GM21390 (cell line): ENCODE measurements at regions not wholly inside any gene's neighbourhood (a gene's known extent, or its start where the extent isn't known, plus 50 kb on each side); places are given as distances from the start of the nearest gene placed in this dataset.

Experiments
- ATAC-seq: cut with Tn5 transposase; IDR thresholded peaks from one replicate; pipeline ENCODE4 v1.9.1; 2021; ENCODE audit not compliant: unreplicated experiment

DNA sequence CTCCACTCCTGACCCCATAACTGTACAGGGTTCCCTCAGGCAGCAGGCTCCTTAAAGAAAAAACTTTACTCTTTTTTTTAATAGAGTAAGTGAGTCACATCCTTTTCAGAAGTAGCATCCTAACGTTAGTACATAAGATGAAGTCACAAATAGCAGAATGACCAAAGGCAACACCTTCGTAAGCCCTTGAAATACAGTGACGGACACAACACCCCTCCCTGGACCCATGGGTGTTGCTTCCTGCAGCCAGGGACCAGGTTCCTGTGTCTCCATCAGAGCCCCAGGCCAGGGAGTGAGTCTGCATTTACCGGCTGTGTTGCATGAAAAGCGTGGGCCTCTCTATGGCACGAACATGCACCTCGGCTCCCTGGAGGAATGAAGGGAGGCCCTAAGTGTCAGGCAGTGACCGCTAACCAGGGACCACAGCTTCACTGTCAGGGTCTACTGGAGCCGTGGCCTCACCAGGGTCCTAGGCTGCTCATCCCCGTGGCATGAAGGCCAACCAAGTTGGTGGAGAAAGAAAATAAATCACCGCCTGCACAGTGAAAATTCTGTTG lies 340.0 kb upstream of the SFSWAP start:
- ATAC-seq = no peak

DNA sequence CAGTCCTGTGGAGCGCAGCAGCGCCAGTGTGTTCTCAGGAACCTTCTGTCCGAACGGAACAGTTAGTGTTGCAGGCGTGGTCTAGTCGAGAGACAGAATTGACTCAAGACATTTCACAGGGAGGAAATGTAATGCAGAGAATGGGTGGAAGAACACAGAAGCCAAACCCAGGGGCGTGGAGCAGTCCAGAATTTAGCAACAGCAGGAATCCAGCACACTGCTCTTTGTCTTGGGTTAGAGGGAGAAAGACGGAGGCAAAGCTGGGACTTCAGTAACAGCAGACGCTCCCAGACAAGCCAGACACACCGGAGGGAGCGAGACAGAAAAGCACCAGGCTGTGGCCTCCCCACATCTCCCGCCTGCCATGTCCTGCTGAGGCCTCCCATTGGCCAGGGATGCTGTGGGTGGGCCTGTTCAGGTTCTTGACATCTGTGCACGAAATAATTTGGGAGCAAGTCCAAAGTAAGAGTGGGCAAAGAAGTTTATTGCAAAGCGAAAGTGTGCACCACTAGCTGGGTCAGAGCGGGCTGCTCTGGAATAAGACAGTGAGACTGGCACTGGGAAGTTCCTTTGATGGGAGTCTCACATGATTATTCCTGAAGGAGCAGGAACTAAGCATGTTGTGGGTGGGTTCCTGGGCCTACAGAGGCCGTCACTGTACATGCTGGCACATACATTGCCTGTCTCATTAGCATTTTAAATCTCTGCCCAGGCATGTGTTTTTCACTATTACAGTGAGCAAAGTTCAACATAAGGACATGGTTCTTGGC lies 339.3 kb upstream of the SFSWAP start:
- ATAC-seq = no peak

DNA sequence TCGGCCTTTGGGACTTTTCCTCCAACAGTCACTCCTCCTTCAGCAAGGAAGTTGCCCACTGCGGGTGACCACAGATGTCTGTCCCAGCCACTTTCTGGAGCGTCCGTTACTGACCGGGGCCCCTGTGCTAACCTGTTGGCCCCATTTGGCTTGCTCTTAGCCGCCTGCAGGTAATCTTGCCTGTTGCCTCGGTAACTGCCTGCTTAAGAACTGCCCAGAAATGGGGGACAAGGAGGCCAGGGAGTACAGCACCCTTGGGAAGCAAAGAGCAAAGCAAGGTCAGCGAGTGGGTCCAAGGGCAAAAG lies 338.8 kb upstream of the SFSWAP start:
- ATAC-seq = no peak

DNA sequence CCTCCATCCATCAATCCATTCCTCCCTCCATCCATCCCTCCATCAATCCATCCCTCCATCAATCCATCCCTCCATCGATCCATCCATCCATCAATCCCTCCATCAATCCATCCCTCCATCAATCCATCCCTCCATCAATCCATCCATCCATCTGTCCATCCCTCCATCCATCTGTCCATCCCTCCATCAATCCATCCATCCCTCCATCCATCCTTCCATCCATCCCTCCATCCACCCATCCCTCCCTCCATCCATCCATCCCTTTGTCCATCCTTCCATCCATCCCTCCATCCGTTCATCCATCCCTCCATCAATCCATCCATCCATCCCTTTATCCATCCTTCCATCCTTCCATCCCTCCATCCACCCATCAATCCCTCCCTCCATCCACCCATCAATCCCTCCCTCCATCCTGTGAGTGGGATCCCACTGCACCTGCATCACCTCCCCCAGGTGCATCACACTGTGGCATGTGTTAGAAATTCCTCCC lies 338.1 kb upstream of the SFSWAP start:
- no peak for ATAC-seq

DNA sequence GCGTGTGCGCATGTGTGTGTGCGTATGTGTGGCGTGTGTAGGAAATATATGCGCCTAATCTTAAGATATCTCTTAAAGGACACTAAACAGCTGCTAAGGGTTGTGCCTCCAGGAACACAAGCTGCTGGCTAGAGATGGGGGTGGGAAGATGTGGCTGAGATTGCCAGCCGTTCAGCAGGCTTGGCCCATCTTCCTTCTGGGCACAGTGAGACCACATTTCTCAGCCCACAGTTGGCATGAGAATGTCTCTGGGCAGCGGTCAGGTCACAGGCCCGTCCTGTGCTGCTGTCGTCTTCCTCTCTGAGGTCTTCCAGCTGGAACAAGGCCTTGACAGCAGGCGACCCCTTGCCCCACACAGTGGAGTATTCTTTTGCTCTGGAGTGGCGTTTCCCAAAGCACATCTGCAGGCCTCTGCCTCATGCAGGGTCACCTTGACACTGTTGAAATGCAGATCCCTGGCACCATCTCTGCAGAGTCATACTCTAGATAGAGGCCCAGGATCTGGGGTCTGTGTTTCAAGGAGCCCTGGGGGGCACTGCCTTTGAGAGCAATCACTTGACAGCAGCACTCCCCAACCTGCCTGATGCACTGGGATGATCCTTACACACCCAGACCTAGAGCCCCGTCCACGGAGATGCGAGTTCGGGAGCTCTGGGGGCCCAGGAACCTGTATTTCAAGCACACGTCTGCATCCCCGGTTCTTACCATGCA lies 335.5 kb upstream of the SFSWAP start:
- ATAC-seq = no peak

DNA sequence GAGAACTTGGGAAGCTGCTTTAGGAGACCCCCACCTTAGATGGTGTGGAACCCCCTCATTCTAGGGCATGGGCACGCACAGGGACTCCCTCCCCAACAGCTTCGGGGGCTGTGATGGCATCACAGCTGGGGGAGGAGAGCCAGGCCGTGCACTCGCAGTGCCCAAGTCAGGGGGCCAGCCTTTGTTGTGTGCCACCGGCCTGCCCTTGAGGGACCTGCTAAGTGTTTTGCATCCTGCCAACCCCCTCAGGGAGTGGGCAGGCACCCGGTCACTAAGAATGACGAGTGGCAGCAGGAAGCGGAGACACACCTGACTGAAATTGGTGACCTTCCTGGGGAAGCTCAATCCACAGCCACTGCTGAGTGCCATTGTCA lies 334.9 kb upstream of the SFSWAP start:
- ATAC-seq = no peak

DNA sequence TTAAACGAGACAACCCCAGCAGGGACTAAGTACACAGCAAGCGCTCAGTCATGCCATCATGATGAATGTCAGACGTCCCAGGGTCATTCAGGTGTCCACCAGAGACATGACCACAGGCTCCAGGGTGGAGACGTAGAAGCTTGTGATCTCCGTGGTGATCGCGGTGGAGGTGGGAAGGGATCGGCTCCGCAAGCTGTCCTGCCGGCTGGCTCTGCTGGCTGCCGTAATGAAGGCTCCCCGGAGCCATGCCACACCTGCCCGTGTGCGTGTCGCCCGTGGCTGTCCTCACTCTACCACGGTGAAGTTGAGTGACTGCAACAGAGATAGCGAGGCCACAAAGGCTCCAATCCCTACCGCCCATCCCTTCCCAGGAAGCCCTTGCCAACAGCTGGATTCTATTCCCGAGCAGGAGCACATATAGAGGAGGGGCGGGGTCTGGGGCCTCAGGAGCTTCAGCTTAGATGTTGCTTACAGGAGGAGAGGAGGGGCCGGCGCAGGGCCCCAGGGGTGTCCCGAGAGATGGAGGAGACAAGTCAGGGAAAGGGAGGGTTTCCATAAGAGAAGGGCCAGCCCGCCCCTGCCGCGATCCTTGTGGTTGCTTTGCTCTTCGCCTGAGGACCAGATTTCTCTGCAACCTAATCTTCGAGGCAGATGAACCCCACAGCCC lies 332.6 kb upstream of the SFSWAP start:
- no peak for ATAC-seq

DNA sequence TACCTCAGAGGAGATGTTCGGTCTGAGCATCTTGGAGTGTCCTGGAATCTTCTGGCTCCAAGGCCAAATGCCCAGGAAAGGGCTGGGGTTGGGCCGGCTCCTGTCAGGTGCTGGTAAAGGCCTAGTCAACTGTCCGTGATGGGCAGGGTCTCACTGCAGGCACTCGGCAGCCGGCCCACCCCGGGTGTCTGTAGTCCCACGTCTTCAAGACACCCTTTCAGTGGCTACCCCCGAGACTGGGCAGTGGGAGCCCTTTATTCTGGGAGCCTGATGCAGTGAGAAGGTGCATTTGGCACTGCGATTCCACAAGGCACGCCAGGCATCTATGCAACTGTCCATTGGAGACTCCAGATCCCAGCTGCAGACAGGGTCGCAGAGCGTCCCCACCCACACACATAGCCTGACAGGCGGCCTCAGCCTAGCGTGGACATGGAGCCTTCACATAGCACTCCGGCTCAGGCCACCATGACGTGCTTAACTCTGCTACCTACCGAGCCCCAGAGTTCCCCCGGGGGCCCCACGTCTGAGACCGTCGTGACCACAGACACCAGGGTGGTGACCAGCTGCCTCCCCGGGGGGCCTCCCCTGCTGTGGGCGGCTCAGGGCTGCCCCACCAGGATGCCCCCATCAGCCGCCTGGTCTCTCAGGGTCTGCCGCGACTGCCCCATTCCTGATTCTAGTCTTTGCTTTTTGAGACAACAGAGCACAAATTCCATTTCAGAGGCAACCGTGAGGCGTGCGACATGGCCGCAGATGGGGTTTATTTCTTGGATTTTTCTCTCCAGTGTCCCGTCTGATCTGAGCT lies 331.8 kb upstream of the SFSWAP start:
- ATAC-seq = no peak

DNA sequence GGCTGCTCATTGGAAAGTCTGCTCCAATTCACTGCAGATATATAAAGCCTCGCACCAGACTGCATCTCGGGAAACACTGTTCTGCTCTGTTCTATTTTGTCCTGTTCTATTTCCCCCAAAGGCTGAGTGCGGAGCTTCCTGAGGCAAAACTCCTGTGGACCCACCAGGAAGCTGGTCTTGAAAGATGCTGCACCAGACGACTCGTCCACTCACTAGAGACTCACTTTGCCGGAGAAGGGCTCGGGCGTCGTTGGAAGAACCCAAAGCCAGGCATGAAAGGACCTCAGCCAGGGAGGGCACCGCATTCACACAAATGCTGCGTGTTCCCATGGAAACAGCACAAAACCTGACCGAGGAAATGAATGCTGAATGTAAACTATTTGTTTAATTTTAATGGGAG lies 331.2 kb upstream of the SFSWAP start:
- ATAC-seq = no peak

DNA sequence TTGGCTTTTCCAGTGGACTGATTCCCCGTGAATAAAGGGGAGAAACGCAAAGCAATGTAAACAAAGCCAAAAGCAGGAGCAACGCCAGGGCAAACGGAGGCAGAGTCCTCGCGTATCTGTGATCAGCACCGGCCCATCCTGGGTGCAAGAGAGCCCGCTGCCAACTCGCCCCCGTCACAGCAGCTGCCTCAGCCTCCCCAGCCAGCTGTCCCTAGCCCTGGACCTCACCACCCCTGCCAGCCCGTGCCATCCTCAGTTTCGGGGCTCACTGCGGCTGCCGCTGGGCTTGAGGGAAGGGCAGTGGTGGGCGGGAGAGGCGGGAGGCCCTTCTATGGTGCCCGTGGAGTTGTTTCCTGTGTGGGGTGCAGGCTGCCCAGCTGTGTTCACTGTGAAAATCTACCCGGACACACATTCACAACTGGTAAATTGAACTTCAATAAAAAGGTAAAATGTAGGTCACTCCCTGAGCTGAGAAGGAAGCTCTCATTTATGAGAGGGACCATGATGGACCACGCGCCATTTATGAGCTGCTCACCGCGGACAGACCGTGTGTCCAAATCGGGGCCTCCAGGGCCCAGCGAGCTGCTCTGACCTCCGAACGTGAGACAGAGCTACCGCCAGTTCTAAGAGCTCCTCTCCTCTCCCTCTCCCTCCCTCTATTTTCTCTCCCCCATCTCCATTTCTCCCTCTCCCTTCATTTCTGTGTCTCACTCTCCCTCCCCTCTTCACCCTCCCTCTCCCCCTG lies 330.5 kb upstream of the SFSWAP start:
- no peak for ATAC-seq

DNA sequence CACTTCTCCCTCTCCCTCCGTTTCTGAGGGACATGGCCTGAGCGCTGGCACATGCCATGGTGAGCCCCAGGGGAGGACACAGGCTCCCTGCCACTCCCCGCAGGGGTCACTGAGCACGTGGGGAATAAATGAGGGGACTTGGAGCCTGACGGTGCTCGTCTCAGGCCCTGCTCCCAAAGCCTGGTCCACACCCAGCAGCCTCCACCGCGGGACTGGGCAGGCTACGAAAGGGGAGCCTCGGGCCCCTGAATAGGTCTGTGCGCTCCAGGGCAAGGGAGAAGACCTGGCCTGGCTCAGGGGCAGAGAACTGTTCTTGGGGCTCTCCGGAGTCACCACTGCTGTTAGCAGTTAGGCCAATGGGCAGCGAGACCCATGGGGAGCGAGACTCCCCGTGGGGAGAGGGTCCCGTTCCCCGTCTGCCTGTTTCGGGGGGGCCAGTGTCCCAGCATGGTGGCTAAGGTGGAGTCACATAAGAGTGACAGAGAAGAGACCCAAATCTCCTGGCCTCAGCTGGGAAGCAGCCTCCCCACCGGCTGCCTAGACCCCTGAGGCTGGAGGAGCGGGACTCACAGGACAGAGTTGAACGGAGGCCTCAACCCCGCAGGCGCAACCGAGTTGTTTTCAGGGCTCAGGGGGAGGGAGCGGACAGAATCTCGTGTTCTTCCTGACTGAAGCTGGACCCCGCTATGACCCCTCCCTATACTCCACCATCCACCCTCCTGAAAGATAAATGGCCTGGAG lies 329.8 kb upstream of the SFSWAP start:
- no peak for ATAC-seq

DNA sequence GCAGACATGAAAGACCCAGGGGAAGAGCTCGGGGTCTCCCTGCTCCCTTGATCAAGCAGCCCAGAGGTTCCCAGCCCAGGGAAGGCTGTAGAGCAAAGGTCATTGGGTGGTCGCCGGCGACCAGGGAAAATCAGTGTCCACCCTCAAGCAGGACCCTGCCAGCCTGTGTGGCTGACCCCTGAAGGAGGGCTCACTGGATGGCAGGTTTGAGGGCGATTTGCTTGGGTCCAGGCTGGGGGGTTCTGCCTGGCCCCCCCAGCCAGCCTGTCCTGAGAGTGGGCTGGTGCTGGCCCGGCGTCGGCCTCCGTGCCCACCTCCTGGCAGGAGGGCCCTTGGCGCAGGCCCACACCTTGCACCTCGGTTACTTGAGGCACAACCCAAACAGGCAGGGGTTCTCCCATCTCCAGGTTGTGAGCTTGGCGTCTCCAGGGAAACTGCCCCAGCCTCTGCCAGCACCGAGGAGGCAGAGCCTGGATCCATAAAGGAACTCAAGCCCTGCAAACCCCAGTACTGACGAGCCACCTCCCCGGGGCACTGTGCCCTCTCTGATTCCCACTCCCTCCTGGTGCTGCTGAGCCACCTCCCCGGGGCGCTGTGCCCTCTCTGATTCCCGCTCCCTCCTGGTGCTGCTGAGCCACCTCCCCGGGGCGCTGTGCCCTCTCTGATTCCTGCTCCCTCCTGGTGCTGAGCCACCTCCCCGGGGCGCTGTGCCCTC lies 329.0 kb upstream of the SFSWAP start:
- no peak for ATAC-seq

DNA sequence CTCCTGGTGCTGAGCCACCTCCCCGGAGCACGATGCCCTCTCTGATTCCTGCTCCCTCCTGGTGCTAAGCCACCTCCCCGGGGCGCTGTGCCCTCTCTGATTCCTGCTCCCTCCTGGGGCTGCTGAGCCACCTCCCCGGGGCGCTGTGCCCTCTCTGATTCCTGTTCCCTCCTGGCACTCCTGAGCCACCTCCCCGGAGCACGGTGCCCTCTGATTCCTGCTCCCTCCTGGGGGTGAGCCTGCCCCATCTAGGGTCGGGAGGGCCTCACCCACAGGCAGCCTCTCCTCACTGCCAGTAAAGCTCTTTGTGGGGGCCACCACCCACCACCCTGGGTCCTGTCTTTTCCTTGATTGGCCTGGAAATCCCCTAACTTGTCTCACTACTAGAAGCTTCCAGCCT lies 327.6 kb upstream of the SFSWAP start:
- no peak for ATAC-seq

DNA sequence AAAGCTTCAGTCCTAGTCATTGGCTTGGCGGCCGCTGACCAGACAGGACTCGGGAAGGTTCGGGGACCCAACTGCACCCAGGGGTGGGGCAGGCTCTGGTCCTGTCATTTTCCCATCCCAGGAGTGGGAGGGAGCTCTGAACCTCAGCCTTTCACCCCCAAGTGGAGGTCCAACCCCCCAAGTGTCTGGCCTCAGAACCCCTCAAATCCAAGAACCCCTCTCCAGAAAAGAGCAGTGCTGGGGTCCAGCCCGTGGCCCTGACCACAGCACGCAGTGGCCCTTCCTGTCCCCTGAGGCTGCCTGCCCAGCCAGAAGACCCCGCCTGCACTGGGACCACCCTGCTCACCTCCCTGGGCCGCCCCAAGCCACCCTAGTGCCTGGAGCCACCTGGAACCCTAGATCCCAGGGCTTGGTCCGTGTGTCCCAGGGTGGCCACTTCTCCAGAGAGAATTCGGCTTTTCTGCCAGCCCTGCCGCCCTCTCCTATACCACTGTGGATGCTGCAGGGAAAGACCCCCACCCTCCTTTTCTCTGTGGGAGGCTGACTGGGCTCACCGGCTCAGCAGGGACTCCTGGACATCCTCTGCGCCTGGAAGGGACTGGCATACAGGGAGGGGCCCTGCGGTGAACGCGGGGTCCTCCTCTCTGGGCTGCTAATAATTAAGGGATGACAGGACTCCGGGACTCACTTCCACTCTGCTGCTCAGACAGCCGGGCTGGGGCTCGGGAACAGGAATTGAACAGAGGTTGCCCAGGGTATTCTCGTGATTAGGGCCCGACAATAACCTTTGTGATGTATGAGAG lies 326.9 kb upstream of the SFSWAP start:
- ATAC-seq = no peak

DNA sequence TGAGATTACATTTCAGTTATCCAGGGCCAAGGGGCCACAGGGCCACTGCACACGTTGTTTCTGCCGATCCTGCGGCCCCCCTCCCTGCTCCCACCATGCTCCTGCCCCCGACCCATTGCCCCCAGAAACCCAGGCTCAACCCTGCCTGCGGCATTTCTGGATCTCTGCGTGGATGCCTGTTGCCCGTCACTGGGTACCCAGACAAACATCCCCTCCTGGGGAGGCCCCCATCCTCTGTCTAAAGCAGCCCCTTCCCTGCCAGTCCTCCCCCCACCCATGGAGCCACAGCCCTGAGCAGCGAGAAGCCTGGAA lies 326.4 kb upstream of the SFSWAP start:
- no peak for ATAC-seq

DNA sequence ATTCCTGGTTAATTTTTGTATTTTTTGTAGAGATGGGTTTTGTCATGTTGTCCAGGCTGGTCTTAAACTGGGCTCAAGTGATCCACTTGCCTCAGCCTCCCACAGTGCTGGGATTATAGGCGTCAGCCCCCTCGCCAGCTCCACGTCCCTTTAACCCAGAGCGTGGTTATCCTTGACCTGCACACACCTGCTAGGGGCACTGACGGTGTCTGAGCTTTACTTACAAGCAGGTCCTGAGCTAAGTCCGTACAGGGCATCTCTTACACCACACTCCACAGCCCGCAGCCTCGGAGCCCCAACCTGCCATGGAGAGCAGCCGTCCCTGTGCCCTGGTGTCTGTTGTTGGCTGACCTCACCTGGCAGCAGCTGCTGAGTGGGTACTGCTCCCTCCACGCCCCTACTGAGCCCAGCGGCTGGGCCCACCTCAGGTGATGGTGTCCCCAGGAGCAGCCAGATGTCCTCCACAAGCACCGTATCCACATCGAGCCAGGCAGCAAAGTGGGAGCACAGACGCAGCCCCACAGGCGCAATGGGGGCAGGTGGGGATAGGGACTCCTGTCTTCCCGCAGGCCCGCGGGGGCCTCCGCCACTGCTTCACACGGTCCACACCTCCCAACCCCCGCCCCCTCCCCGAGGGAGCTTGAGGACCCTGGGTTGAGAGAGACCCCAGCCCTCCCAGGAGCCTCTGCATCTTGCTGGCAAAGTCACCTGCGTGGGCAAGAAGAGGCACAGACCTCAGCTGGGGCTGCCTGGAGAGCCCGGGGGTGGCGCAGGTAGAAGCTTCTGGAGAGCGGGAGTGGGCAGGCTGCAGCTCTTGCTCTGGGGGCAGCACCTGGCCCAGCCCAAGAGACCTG lies 325.4 kb upstream of the SFSWAP start:
- ATAC-seq = no peak

DNA sequence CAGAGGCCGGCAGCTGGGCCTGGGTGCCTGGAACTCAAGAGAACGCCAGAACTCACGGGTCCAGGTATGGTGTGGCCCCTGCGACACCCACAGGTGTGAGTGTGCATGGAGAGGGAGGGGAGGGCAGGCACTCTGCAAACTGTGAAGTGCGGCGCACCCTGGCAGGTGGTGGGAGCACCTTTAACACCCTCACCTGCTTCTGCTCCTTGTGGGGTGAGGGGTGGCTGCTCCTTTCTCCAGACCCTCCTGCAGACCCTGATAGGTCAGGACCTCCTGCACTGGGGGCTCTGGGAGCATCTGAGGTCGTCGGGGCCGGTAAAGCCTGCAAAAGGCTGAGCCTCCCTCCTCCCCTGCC lies 324.7 kb upstream of the SFSWAP start:
- ATAC-seq = no peak

DNA sequence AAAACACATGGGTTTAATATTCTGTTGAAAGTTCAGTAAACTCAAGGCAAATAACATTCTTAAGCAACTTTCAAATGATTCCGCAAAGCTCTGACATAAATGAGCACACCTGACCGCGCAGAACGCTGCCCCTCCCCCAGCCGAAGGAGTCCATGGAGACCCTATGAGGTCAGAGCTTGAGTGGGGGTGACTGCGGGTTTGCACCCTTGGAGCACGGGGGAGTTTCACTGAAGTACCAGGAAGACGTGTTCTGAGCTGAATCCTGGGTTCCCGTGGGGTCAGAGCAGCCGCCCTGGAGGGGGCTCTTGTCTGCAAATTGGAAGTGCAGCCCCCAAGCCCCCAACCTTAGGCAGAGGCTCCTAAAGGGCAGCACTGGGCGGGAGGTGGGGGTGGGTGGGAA lies 324.1 kb upstream of the SFSWAP start:
- no peak for ATAC-seq
